ENCODE measurements at regions not wholly inside any gene's neighbourhood (a gene's known extent, or its start where the extent isn't known, plus 50 kb on each side); places are given as distances from the start of the nearest gene placed in this dataset.

DNA sequence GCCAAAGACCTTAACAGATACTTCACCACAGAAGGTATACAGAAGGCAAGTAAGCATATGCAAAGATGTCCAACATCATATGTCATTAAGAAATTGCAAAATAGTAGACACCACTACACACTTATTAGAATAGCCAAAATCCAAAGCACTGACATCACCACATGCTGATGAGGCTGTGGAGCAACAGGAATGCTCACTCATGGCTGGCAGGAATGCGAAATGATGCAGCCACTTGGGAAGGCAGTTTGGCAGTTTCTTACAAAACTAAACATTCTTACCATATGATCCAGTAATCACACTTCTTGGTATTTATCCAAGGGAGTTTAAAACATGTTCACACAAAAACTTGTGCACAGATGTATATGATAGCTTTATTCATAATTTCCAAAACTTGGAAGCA, 261.2 kb upstream of the AJAP1 start:
- no peak overlapping the region for H3K4me3 ChIP-seq (replicated peaks in 1 of 3)
- H3K27me3 ChIP-seq, result no peaks in the 10 kb centered on the region
- DNase-seq, result no peak
- H3K27ac ChIP-seq, result no peak overlapping the region
- intact Hi-C loops (cut with DNase I), result no loop called here
- no peaks in the 10 kb centered on the region for H3K9me3 ChIP-seq
- TF ChIP-seq POLR2A (IDR thresholded peaks at IDR 0.05) (no peak), CTCF (IDR thresholded peaks at IDR 0.05) (no peak)
- H3K4me1 ChIP-seq, result no peaks in the 10 kb centered on the region
- 0 to 50% methylated on average over 1 of the region's 1 CpG for WGBS, 2 donors
- H3K36me3 ChIP-seq, result no peaks in the 10 kb centered on the region

- no peaks in the 10 kb centered on the region for H3K27me3 ChIP-seq
- no peak for DNase-seq
- H3K4me1 ChIP-seq, result no peaks in the 10 kb centered on the region
- no peak overlapping the region for H3K4me3 ChIP-seq (replicated peaks in 1 of 3)
- H3K27ac ChIP-seq, result no peak overlapping the region
- TF ChIP-seq POLR2A (IDR thresholded peaks at IDR 0.05) (no peak), CTCF (IDR thresholded peaks at IDR 0.05) (no peak)
- no peaks in the 10 kb centered on the region for H3K9me3 ChIP-seq
- 88 to 95% methylated on average over 8 of the region's 8 CpGs for WGBS, 2 donors
- intact Hi-C loops (cut with DNase I), result no loop called here
- no peaks in the 10 kb centered on the region for H3K36me3 ChIP-seq
Measured at GRCh38 chr1:4394366-4394765, 260.0 kb upstream of the AJAP1 start.

DNA sequence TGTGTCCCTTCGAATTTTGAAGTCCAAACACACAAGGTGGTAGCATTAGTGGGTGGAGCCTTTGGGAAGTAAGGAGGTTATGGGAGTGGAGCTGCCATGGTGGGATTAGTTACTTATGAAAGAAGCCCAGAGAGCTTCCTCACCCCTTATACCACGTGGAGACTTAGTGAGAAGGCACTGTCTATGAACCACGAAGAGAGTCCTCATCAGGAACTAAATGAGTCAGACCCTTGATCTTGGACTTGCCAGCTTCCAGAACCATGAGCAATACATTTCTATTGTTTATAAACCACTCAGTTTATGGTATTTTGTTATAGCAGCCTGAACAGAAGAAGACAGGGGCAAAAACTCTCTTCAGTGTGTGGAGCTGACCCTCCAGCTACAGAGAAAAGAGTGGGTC, 259.3 kb upstream of the AJAP1 start:
- no peak for DNase-seq
- Histone ChIP-seq H3K9me3 (no peaks in the 10 kb centered on the region), H3K27ac (no peak overlapping the region), H3K4me3 (replicated peaks in 1 of 3) (no peak overlapping the region), H3K4me1 (no peaks in the 10 kb centered on the region), H3K27me3 (no peaks in the 10 kb centered on the region), H3K36me3 (no peaks in the 10 kb centered on the region)
- no peak for TF ChIP-seq CTCF (IDR thresholded peaks at IDR 0.05)
- WGBS, 2 donors, result 70 to 74% methylated on average over 3 of the region's 3 CpGs
- intact Hi-C loops (cut with DNase I), result no loop called here

DNA sequence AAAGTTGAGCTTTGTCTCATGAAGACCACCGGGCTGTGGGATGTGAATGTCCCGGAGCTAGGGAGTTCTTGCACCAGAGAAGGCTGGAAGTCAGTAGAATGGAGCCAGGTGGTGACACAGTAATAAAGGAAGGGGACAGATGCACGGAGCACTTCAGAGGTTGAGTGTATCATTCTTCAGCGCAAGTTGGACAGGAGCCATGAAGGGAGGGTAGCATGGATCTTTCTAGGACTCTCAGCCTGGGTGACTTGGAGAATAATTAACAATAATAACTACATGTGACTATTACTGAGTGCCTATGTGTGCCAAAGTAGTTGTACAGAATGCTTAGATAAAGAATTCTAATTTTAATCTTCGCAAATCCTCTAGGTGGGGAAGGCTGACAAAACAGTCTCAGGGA, 258.7 kb upstream of the AJAP1 start:
- no peaks in the 10 kb centered on the region for H3K4me1 ChIP-seq
- 71 to 79% methylated on average over 5 of the region's 5 CpGs for WGBS, 2 donors
- DNase-seq, result no peak
- no peak overlapping the region for H3K27ac ChIP-seq
- no peaks in the 10 kb centered on the region for H3K9me3 ChIP-seq
- no peaks in the 10 kb centered on the region for H3K36me3 ChIP-seq
- no peak overlapping the region for H3K4me3 ChIP-seq (replicated peaks in 1 of 3)
- no peaks in the 10 kb centered on the region for H3K27me3 ChIP-seq
- intact Hi-C loops (cut with DNase I), result no loop called here
- TF ChIP-seq POLR2A (IDR thresholded peaks at IDR 0.05), result no peak
- no peak for TF ChIP-seq CTCF (IDR thresholded peaks at IDR 0.05)

- Histone ChIP-seq H3K4me3 (replicated peaks in 1 of 3) (no peak overlapping the region), H3K4me1 (no peaks in the 10 kb centered on the region), H3K27me3 (no peaks in the 10 kb centered on the region), H3K27ac (no peak overlapping the region), H3K9me3 (no peaks in the 10 kb centered on the region), H3K36me3 (no peaks in the 10 kb centered on the region)
- no peak for DNase-seq
- intact Hi-C loops (cut with DNase I), result no loop called here
- TF ChIP-seq POLR2A (IDR thresholded peaks at IDR 0.05) (no peak), CTCF (IDR thresholded peaks at IDR 0.05) (no peak)
- WGBS, 2 donors, result 61 to 69% methylated on average over 9 of the region's 9 CpGs
Measured at GRCh38 chr1:4396551-4396950, 257.9 kb upstream of the AJAP1 start.

Data from thyroid gland (tissue), 4 donors.